ENCODE measurements at regions not wholly inside any gene's neighbourhood (a gene's known extent, or its start where the extent isn't known, plus 50 kb on each side); places are given as distances from the start of the nearest gene placed in this dataset.

GRCh38 chr12:23039834-23040233, 414.9 kb downstream of the ETNK1 start:
- TF ChIP-seq ZBTB44 (tag by site-specific recombination; IDR thresholded peaks at IDR 0.05) (no peak), ZSCAN23 (tag by site-specific recombination; IDR thresholded peaks at IDR 0.05) (no peak), CTCF (tag by site-specific recombination; IDR thresholded peaks at IDR 0.05) (no peak), ZNF549 (tag by site-specific recombination; IDR thresholded peaks at IDR 0.05) (no peak)
